ENCODE measurements at regions not wholly inside any gene's neighbourhood (a gene's known extent, or its start where the extent isn't known, plus 50 kb on each side); places are given as distances from the start of the nearest gene placed in this dataset.

DNA sequence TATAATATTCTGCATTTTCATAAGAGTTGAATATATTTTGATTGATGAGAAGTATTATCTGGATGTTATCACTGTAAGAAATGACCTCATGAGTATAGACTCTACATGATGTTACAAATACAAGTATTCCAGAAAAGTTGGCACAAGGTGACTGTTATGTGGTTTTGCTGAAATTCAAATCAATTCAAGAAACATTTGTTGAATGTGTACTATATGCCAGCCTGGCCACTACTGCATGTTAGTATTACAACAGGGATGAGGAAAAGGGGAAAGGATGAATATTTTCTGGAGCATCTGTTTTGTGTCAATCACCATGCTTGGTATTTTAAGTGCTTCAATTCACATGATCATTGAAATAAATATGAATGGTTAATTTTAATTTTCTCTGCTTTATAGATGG lies 250.9 kb upstream of the PBX1 start:
- no peak for TF ChIP-seq NRF1 (IDR thresholded peaks at IDR 0.05; ENCODE audit: low read depth, low read length)
- TF ChIP-seq, protein P1, sequence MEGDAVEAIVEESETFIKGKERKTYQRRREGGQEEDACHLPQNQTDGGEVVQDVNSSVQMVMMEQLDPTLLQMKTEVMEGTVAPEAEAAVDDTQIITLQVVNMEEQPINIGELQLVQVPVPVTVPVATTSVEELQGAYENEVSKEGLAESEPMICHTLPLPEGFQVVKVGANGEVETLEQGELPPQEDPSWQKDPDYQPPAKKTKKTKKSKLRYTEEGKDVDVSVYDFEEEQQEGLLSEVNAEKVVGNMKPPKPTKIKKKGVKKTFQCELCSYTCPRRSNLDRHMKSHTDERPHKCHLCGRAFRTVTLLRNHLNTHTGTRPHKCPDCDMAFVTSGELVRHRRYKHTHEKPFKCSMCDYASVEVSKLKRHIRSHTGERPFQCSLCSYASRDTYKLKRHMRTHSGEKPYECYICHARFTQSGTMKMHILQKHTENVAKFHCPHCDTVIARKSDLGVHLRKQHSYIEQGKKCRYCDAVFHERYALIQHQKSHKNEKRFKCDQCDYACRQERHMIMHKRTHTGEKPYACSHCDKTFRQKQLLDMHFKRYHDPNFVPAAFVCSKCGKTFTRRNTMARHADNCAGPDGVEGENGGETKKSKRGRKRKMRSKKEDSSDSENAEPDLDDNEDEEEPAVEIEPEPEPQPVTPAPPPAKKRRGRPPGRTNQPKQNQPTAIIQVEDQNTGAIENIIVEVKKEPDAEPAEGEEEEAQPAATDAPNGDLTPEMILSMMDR (IDR thresholded peaks at IDR 0.05): no peak
- TF ChIP-seq, protein P2, sequence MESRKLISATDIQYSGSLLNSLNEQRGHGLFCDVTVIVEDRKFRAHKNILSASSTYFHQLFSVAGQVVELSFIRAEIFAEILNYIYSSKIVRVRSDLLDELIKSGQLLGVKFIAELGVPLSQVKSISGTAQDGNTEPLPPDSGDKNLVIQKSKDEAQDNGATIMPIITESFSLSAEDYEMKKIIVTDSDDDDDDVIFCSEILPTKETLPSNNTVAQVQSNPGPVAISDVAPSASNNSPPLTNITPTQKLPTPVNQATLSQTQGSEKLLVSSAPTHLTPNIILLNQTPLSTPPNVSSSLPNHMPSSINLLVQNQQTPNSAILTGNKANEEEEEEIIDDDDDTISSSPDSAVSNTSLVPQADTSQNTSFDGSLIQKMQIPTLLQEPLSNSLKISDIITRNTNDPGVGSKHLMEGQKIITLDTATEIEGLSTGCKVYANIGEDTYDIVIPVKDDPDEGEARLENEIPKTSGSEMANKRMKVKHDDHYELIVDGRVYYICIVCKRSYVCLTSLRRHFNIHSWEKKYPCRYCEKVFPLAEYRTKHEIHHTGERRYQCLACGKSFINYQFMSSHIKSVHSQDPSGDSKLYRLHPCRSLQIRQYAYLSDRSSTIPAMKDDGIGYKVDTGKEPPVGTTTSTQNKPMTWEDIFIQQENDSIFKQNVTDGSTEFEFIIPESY (IDR thresholded peaks at IDR 0.05; ENCODE audit: borderline replicate concordance, low read depth): no peak
- TF ChIP-seq POLR2AphosphoS5 (IDR thresholded peaks at IDR 0.05; ENCODE audit: low read depth, low read length): no peak
- TF ChIP-seq, protein P3, sequence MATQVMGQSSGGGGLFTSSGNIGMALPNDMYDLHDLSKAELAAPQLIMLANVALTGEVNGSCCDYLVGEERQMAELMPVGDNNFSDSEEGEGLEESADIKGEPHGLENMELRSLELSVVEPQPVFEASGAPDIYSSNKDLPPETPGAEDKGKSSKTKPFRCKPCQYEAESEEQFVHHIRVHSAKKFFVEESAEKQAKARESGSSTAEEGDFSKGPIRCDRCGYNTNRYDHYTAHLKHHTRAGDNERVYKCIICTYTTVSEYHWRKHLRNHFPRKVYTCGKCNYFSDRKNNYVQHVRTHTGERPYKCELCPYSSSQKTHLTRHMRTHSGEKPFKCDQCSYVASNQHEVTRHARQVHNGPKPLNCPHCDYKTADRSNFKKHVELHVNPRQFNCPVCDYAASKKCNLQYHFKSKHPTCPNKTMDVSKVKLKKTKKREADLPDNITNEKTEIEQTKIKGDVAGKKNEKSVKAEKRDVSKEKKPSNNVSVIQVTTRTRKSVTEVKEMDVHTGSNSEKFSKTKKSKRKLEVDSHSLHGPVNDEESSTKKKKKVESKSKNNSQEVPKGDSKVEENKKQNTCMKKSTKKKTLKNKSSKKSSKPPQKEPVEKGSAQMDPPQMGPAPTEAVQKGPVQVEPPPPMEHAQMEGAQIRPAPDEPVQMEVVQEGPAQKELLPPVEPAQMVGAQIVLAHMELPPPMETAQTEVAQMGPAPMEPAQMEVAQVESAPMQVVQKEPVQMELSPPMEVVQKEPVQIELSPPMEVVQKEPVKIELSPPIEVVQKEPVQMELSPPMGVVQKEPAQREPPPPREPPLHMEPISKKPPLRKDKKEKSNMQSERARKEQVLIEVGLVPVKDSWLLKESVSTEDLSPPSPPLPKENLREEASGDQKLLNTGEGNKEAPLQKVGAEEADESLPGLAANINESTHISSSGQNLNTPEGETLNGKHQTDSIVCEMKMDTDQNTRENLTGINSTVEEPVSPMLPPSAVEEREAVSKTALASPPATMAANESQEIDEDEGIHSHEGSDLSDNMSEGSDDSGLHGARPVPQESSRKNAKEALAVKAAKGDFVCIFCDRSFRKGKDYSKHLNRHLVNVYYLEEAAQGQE (IDR thresholded peaks at IDR 0.05; ENCODE audit: low read depth, low read length): no peak
- no peak for TF ChIP-seq NFIC (IDR thresholded peaks at IDR 0.05; ENCODE audit: borderline replicate concordance)
- no peak for TF ChIP-seq RAD21 (IDR thresholded peaks at IDR 0.05; ENCODE audit: low read length)
- TF ChIP-seq EZH2phosphoT487 (IDR thresholded peaks at IDR 0.05; ENCODE audit: borderline replicate concordance, low read depth): no peak

Measured in SK-N-SH (cell line).